ENCODE measurements at regions not wholly inside any gene's neighbourhood (a gene's known extent, or its start where the extent isn't known, plus 50 kb on each side); places are given as distances from the start of the nearest gene placed in this dataset.

- TF ChIP-seq POLR2A (IDR thresholded peaks at IDR 0.05) (no peak), CTCF (IDR thresholded peaks at IDR 0.05) (no peak)
Observed at GRCh38 chr14:89566644-89567415, 149.8 kb upstream of the FOXN3 start.

Measured in right lobe of liver (tissue), 4 donors.